Left renal pelvis (tissue), 4 donors: ENCODE measurements at regions not wholly inside any gene's neighbourhood (a gene's known extent, or its start where the extent isn't known, plus 50 kb on each side); places are given as distances from the start of the nearest gene placed in this dataset.

Source experiments
- DNase-seq, 4 donors: peaks; one replicate each; pipeline ENCODE4 v3.0.0-alpha.2; 2013; ENCODE audit warnings: low read depth in 4 of 4, low spot score in 3 of 4

GRCh38 chr14:98114122-98114895, 1157.7 kb downstream of the BCL11B start:
- DNase-seq: no peak

GRCh38 chr14:98114946-98115345, 1157.1 kb downstream of the BCL11B start:
- DNase-seq: no peak

- no peak for DNase-seq
These were observed 1153.2 kb downstream of the BCL11B start for GRCh38 chr14:98118749-98119148.

GRCh38 chr14:98119739-98120138, 1152.3 kb downstream of the BCL11B start:
- DNase-seq: no peak

GRCh38 chr14:98120831-98121464, 1151.0 kb downstream of the BCL11B start:
- no peak for DNase-seq

- no peak for DNase-seq
These were observed 1149.5 kb downstream of the BCL11B start for GRCh38 chr14:98122527-98122926.

GRCh38 chr14:98130691-98131090, 1141.3 kb downstream of the BCL11B start:
- no peak for DNase-seq

- no peak for DNase-seq
These were observed 1140.6 kb downstream of the BCL11B start for GRCh38 chr14:98131406-98131805.

- no peak for DNase-seq
These were observed 1138.2 kb downstream of the BCL11B start for GRCh38 chr14:98133806-98134205.

- DNase-seq: no peak
These were observed 1135.8 kb downstream of the BCL11B start for GRCh38 chr14:98136012-98136789.

- DNase-seq: no peak
These were observed 1134.6 kb downstream of the BCL11B start for GRCh38 chr14:98137131-98138025.

- no peak for DNase-seq
These were observed 1133.3 kb downstream of the BCL11B start for GRCh38 chr14:98138666-98139065.

- no peak for DNase-seq
These were observed 1131.0 kb downstream of the BCL11B start for GRCh38 chr14:98140862-98141530.

- DNase-seq: no peak
These were observed 1128.4 kb downstream of the BCL11B start for GRCh38 chr14:98143566-98143965.

GRCh38 chr14:98144964-98145363, 1127.0 kb downstream of the BCL11B start:
- DNase-seq: no peak

- DNase-seq: no peak
These were observed 1125.6 kb downstream of the BCL11B start for GRCh38 chr14:98146416-98146815.

- DNase-seq: no peak
These were observed 1117.7 kb downstream of the BCL11B start for GRCh38 chr14:98154254-98154653.

- no peak for DNase-seq
These were observed 1115.6 kb downstream of the BCL11B start for GRCh38 chr14:98156411-98156810.

- no peak for DNase-seq
These were observed 1111.1 kb downstream of the BCL11B start for GRCh38 chr14:98160901-98161300.

- DNase-seq: no peak
These were observed 1110.6 kb downstream of the BCL11B start for GRCh38 chr14:98161356-98161755.
